SK-N-DZ (cell line): ENCODE measurements at regions not wholly inside any gene's neighbourhood (a gene's known extent, or its start where the extent isn't known, plus 50 kb on each side); places are given as distances from the start of the nearest gene placed in this dataset.
"Not testable (repeated sequence)": the region's sequence is repeated elsewhere in the genome, so short reads cannot be mapped to it uniquely, and the experiment has no call there.

Source experiments
- DNase-seq: peaks from one replicate; pipeline ENCODE4 v3.0.0-alpha.2; 2015; ENCODE audit warnings: low spot score

- DNase-seq, result no peak
These were observed 69.2 kb downstream of the LYZL2 start for GRCh38 chr10:30560326-30560725.

- DNase-seq, result no peak
These were observed 70.4 kb downstream of the LYZL2 start for GRCh38 chr10:30559180-30559579.

- DNase-seq, result no peak
These were observed 71.1 kb downstream of the LYZL2 start for GRCh38 chr10:30558411-30558810.

GRCh38 chr10:30557884-30558283 is 71.7 kb downstream of the LYZL2 start:
- DNase-seq, result no peak

GRCh38 chr10:30556189-30556588 is 73.4 kb downstream of the LYZL2 start:
- no peak for DNase-seq

GRCh38 chr10:30555465-30555864 is 74.1 kb downstream of the LYZL2 start:
- DNase-seq, result no peak

- no peak for DNase-seq
These were observed 75.1 kb downstream of the LYZL2 start for GRCh38 chr10:30554440-30554825.

- DNase-seq, result no peak
These were observed 75.7 kb downstream of the LYZL2 start for GRCh38 chr10:30553626-30554439.

- DNase-seq, result no peak
These were observed 76.4 kb downstream of the LYZL2 start for GRCh38 chr10:30553018-30553625.

- no peak for DNase-seq
These were observed 78.4 kb downstream of the LYZL2 start for GRCh38 chr10:30550967-30551815.

GRCh38 chr10:30549134-30549687 is 80.3 kb downstream of the LYZL2 start:
- not testable (repeated sequence) for DNase-seq

GRCh38 chr10:30546511-30546910 is 83.0 kb downstream of the LYZL2 start:
- no peak for DNase-seq

- no peak for DNase-seq
These were observed 86.7 kb downstream of the LYZL2 start for GRCh38 chr10:30542895-30543288.

- DNase-seq, result no peak
These were observed 87.3 kb downstream of the LYZL2 start for GRCh38 chr10:30542001-30542894.

- DNase-seq, result no peak
These were observed 89.3 kb downstream of the LYZL2 start for GRCh38 chr10:30540276-30540675.

GRCh38 chr10:30538086-30538485 is 91.5 kb downstream of the LYZL2 start:
- DNase-seq, result no peak

GRCh38 chr10:30537586-30537985 is 92.0 kb downstream of the LYZL2 start:
- no peak for DNase-seq

- not testable (repeated sequence) for DNase-seq
These were observed 92.4 kb downstream of the LYZL2 start for GRCh38 chr10:30537158-30537557.

- no peak for DNase-seq
These were observed 93.0 kb downstream of the LYZL2 start for GRCh38 chr10:30536578-30536977.

- no peak for DNase-seq
These were observed 93.9 kb downstream of the LYZL2 start for GRCh38 chr10:30535677-30536076.
